ENCODE measurements at regions not wholly inside any gene's neighbourhood (a gene's known extent, or its start where the extent isn't known, plus 50 kb on each side); places are given as distances from the start of the nearest gene placed in this dataset.

DNA sequence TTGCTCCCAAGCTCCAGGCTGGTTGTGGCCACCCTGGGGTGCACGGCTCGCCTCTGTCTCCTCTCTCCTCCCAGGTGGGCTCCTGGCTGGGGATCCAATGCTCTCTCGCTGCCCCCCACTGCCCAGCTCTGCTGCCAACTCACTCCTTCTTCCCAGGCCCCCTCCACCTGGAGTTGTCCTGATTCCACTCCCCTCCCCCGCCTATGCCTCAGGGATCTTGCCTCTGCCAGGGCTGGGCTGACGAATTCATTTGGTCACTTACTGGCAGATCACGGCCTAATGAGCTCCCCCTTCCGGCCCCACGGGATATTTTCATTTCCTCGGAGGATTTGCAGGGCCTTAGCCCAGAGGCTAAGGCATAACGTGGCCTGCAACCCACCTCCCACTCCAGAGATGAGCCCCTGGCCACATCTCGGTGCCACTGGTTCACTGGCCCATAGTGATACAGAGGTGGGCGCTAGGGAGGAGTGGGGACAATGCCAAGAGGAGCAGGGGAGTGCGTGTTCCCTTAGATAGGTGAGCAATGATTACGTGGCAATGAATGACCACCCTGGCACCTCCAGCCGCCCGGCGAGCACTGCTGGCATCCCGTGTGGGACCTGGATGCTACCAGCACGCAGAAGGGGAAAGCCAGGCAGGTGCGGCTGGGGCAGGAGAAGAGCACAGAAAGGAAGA lies 344.6 kb upstream of the SHH start:
- Histone ChIP-seq H3K27ac (ENCODE audit: low read length) (no peak overlapping the region), H3K9me3 (ENCODE audit: control insufficient read depth, insufficient read depth, low read depth, low read length) (no peaks in the 10 kb centered on the region), H3K27me3 (ENCODE audit: control insufficient read depth, insufficient read depth, low read length) (no peaks in the 10 kb centered on the region), H3K4me3 (ENCODE audit: low read depth in 2 of 2, low read length in 2 of 2) (no peak overlapping the region), H3K36me3 (ENCODE audit: control insufficient read depth, insufficient read depth, low read length) (no peaks in the 10 kb centered on the region), H3K4me1 (ENCODE audit: control insufficient read depth, insufficient read depth, low read length) (0 out of 2 replicates have a peak, but pooled peaks cover 9% of the 10 kb centered on the region)
- CTCF ChIA-PET = interaction anchor here (0.6 kb wide), 1 partner anchor 283 kb away, joined by 3 read pairs; no protein-coding TSS in a partner anchor
- POLR2A ChIA-PET = no interaction called here
- intact Hi-C loops (cut with micrococcal nuclease; ENCODE audit: unreplicated experiment) = no loop called here
- no TSS peak for BruUV-seq (replicated peaks)
- in situ Hi-C loops (cut with HindIII; ENCODE audit: low pct_unique_long_range_greater_than_20kb, low sequenced_read_pairs) = no loop called here
- ATAC-seq (peak; percentile 94), DNase-seq (ENCODE audit: low read depth, low spot score) (peak; percentile 46)
- TF ChIP-seq, protein P1, sequence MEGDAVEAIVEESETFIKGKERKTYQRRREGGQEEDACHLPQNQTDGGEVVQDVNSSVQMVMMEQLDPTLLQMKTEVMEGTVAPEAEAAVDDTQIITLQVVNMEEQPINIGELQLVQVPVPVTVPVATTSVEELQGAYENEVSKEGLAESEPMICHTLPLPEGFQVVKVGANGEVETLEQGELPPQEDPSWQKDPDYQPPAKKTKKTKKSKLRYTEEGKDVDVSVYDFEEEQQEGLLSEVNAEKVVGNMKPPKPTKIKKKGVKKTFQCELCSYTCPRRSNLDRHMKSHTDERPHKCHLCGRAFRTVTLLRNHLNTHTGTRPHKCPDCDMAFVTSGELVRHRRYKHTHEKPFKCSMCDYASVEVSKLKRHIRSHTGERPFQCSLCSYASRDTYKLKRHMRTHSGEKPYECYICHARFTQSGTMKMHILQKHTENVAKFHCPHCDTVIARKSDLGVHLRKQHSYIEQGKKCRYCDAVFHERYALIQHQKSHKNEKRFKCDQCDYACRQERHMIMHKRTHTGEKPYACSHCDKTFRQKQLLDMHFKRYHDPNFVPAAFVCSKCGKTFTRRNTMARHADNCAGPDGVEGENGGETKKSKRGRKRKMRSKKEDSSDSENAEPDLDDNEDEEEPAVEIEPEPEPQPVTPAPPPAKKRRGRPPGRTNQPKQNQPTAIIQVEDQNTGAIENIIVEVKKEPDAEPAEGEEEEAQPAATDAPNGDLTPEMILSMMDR (IDR thresholded peaks at IDR 0.05) = peak; percentile 82
- TF ChIP-seq, protein P2, sequence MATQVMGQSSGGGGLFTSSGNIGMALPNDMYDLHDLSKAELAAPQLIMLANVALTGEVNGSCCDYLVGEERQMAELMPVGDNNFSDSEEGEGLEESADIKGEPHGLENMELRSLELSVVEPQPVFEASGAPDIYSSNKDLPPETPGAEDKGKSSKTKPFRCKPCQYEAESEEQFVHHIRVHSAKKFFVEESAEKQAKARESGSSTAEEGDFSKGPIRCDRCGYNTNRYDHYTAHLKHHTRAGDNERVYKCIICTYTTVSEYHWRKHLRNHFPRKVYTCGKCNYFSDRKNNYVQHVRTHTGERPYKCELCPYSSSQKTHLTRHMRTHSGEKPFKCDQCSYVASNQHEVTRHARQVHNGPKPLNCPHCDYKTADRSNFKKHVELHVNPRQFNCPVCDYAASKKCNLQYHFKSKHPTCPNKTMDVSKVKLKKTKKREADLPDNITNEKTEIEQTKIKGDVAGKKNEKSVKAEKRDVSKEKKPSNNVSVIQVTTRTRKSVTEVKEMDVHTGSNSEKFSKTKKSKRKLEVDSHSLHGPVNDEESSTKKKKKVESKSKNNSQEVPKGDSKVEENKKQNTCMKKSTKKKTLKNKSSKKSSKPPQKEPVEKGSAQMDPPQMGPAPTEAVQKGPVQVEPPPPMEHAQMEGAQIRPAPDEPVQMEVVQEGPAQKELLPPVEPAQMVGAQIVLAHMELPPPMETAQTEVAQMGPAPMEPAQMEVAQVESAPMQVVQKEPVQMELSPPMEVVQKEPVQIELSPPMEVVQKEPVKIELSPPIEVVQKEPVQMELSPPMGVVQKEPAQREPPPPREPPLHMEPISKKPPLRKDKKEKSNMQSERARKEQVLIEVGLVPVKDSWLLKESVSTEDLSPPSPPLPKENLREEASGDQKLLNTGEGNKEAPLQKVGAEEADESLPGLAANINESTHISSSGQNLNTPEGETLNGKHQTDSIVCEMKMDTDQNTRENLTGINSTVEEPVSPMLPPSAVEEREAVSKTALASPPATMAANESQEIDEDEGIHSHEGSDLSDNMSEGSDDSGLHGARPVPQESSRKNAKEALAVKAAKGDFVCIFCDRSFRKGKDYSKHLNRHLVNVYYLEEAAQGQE (IDR thresholded peaks at IDR 0.05; ENCODE audit: insufficient read depth in 1 of 2, low read depth in 2 of 2, low read length in 1 of 2) = no peak

DNA sequence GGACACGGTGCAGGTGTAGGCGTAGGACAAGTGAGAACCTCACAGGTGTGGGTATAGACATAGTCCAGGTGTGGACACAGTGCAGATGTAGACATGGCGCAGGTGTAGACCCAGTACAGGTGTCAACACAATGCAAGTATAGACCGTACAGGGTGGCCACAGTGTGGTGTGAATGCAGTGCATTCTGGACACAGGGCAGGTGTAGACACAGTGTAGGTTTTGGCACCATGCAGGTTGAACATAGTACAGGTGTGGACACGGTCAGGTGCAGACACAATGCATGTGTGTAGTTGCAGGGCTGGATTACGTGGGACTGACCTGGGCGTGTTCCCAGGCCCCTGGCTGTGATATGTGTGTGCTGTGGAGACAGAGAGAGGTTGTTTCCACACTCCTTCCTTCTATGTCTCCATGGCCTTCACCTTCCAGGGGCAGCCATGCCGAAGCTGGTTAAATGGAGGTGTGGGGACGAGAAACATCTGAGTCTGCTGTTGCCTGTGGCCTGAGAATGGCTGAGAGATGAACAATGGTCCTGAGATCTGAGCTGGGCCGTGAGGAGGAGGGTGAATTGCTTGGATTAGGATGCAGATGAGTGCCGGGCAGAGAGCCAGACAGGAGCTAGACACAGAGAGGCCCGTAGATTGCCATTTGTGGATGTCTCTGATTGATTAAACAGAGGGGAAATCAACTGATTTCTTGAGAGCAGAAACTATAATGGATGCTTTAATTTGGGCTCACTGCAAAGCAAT lies 343.9 kb upstream of the SHH start:
- intact Hi-C loops (cut with micrococcal nuclease; ENCODE audit: unreplicated experiment) (no loop called here), in situ Hi-C loops (cut with HindIII; ENCODE audit: low pct_unique_long_range_greater_than_20kb, low sequenced_read_pairs) (no loop called here)
- no peaks in the 10 kb centered on the region for H3K36me3 ChIP-seq (ENCODE audit: control insufficient read depth, insufficient read depth, low read length)
- DNase-seq (ENCODE audit: low read depth, low spot score) = no peak
- no peaks in the 10 kb centered on the region for H3K27me3 ChIP-seq (ENCODE audit: control insufficient read depth, insufficient read depth, low read length)
- H3K27ac ChIP-seq (ENCODE audit: low read length) = peak overlapping the region; percentile 61; the same call in 1 of the 2 replicates
- ATAC-seq = peak; percentile 68
- H3K4me1 ChIP-seq (ENCODE audit: control insufficient read depth, insufficient read depth, low read length) = 0 out of 2 replicates have a peak, but pooled peaks cover 9% of the 10 kb centered on the region
- no peaks in the 10 kb centered on the region for H3K9me3 ChIP-seq (ENCODE audit: control insufficient read depth, insufficient read depth, low read depth, low read length)
- TF ChIP-seq SIN3A (IDR thresholded peaks at IDR 0.05; ENCODE audit: borderline replicate concordance, insufficient read depth, low read depth, low read length) = no peak
- no peak for TF ChIP-seq POLR2AphosphoS5 (IDR thresholded peaks at IDR 0.05; ENCODE audit: low read depth, low read length)
- TF ChIP-seq, protein P1 (IDR thresholded peaks at IDR 0.05) = no peak
- TF ChIP-seq, protein P2 (IDR thresholded peaks at IDR 0.05; ENCODE audit: insufficient read depth in 1 of 2, low read depth in 2 of 2, low read length in 1 of 2) = no peak
- no peak for TF ChIP-seq TCF7L2 (IDR thresholded peaks at IDR 0.05; ENCODE audit: low read depth, low read length)
- BruUV-seq (replicated peaks) = no TSS peak
- no peak overlapping the region for H3K4me3 ChIP-seq (ENCODE audit: low read depth in 2 of 2, low read length in 2 of 2)
- POLR2A ChIA-PET = no interaction called here
- CTCF ChIA-PET = interaction anchor here (0.6 kb wide), 1 partner anchor 282 kb away, joined by 3 read pairs; no protein-coding TSS in a partner anchor

Data from Panc1 (cell line).